ENCODE measurements at regions not wholly inside any gene's neighbourhood (a gene's known extent, or its start where the extent isn't known, plus 50 kb on each side); places are given as distances from the start of the nearest gene placed in this dataset.

DNA sequence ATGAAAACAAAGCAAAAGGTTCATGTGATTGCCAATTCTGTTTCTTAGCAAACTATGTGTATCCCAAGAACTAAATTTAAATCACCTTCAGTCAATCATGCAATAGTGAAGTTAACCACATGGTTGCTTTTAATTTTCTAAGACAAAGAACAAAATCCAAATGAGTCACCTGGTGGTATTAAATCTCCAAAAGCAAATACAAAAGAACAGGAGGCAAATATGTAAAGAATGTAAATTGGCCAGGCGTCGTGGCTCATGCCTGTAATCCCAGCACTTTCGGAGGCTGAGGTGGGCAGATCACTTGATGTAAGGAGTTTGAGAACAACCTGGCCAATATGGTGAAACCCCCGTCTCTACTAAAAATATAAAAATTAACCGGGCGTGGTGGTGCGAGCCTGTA lies 54.2 kb upstream of the PIK3R4 start:
- no peak for DNase-seq (ENCODE audit: low spot score)
- H3K9me3 ChIP-seq (ENCODE audit: low read depth, low read length, poor library complexity, severe bottlenecking), result no peaks in the 10 kb centered on the region
- POLR2A ChIA-PET (ENCODE audit: low non-redundant PET), result no interaction called here
- H3K27ac ChIP-seq (ENCODE audit: low read depth, low read length, poor library complexity, severe bottlenecking), result no peak overlapping the region
- peaks cover 11% of the 10 kb centered on the region for H3K27me3 ChIP-seq (replicated peaks; ENCODE audit: insufficient read depth, low read depth, low read length, poor library complexity)
- CTCF ChIA-PET, result no interaction called here
- TF ChIP-seq, protein P1, sequence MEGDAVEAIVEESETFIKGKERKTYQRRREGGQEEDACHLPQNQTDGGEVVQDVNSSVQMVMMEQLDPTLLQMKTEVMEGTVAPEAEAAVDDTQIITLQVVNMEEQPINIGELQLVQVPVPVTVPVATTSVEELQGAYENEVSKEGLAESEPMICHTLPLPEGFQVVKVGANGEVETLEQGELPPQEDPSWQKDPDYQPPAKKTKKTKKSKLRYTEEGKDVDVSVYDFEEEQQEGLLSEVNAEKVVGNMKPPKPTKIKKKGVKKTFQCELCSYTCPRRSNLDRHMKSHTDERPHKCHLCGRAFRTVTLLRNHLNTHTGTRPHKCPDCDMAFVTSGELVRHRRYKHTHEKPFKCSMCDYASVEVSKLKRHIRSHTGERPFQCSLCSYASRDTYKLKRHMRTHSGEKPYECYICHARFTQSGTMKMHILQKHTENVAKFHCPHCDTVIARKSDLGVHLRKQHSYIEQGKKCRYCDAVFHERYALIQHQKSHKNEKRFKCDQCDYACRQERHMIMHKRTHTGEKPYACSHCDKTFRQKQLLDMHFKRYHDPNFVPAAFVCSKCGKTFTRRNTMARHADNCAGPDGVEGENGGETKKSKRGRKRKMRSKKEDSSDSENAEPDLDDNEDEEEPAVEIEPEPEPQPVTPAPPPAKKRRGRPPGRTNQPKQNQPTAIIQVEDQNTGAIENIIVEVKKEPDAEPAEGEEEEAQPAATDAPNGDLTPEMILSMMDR (conservative IDR thresholded peaks at IDR 0.05; ENCODE audit: low read depth, low read length), result no peak
- no peak for TF ChIP-seq EZH2 (IDR thresholded peaks at IDR 0.05; ENCODE audit: borderline replicate concordance, low read depth, low read length, poor library complexity, severe bottlenecking)
- H3K4me1 ChIP-seq (ENCODE audit: insufficient read depth, low read length, poor library complexity, severe bottlenecking), result no peaks in the 10 kb centered on the region
- H3K36me3 ChIP-seq (ENCODE audit: insufficient read depth, low read length, poor library complexity, severe bottlenecking), result no peaks in the 10 kb centered on the region
- H3K4me3 ChIP-seq (ENCODE audit: low read depth, low read length, poor library complexity, severe bottlenecking), result no peak overlapping the region
- no TSS peak for BruUV-seq (replicated peaks)
- intact Hi-C loops (cut with micrococcal nuclease; ENCODE audit: unreplicated experiment), result no loop called here

DNA sequence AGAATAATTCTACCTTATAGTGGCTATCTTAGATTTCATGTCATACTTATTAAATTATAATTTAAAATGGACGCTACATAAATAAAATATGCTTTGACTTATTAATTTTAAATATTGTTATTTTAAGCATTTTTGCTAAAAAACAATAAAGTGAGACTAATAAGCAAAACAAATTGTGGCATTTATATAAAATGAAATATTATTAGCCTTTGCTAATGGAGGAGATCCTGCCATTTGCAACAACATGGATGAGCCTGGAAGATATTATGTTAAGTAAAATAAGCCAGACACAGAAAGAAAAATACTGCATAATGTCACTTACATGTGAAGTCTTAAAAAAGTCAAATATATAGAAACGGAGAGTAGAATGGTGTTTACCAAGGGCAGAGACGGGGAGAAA lies 54.8 kb upstream of the PIK3R4 start:
- no peak for DNase-seq (ENCODE audit: low spot score)
- Histone ChIP-seq H3K36me3 (ENCODE audit: insufficient read depth, low read length, poor library complexity, severe bottlenecking) (no peaks in the 10 kb centered on the region), H3K4me1 (ENCODE audit: insufficient read depth, low read length, poor library complexity, severe bottlenecking) (no peaks in the 10 kb centered on the region), H3K4me3 (ENCODE audit: low read depth, low read length, poor library complexity, severe bottlenecking) (no peak overlapping the region), H3K27ac (ENCODE audit: low read depth, low read length, poor library complexity, severe bottlenecking) (no peak overlapping the region), H3K27me3 (replicated peaks; ENCODE audit: insufficient read depth, low read depth, low read length, poor library complexity) (peaks cover 11% of the 10 kb centered on the region), H3K9me3 (ENCODE audit: low read depth, low read length, poor library complexity, severe bottlenecking) (no peaks in the 10 kb centered on the region)
- intact Hi-C loops (cut with micrococcal nuclease; ENCODE audit: unreplicated experiment), result no loop called here
- POLR2A ChIA-PET (ENCODE audit: low non-redundant PET), result no interaction called here
- BruUV-seq (replicated peaks), result no TSS peak
- CTCF ChIA-PET, result no interaction called here
- no peak for TF ChIP-seq EZH2 (IDR thresholded peaks at IDR 0.05; ENCODE audit: borderline replicate concordance, low read depth, low read length, poor library complexity, severe bottlenecking)
- TF ChIP-seq, protein P1 (conservative IDR thresholded peaks at IDR 0.05; ENCODE audit: low read depth, low read length), result no peak

- Histone ChIP-seq H3K4me1 (ENCODE audit: insufficient read depth, low read length, poor library complexity, severe bottlenecking) (no peaks in the 10 kb centered on the region), H3K9me3 (ENCODE audit: low read depth, low read length, poor library complexity, severe bottlenecking) (no peaks in the 10 kb centered on the region), H3K36me3 (ENCODE audit: insufficient read depth, low read length, poor library complexity, severe bottlenecking) (no peaks in the 10 kb centered on the region), H3K27me3 (replicated peaks; ENCODE audit: insufficient read depth, low read depth, low read length, poor library complexity) (no peaks in the 10 kb centered on the region), H3K27ac (ENCODE audit: low read depth, low read length, poor library complexity, severe bottlenecking) (no peak overlapping the region), H3K4me3 (ENCODE audit: low read depth, low read length, poor library complexity, severe bottlenecking) (no peak overlapping the region)
- intact Hi-C loops (cut with micrococcal nuclease; ENCODE audit: unreplicated experiment), result no loop called here
- POLR2A ChIA-PET (ENCODE audit: low non-redundant PET), result no interaction called here
- no peak for DNase-seq (ENCODE audit: low spot score)
- CTCF ChIA-PET, result no interaction called here
- TF ChIP-seq EZH2 (IDR thresholded peaks at IDR 0.05; ENCODE audit: borderline replicate concordance, low read depth, low read length, poor library complexity, severe bottlenecking), result no peak
- TF ChIP-seq, protein P1 (conservative IDR thresholded peaks at IDR 0.05; ENCODE audit: low read depth, low read length), result no peak
- BruUV-seq (replicated peaks), result no TSS peak
Measured at GRCh38 chr3:130811557-130811956, 64.9 kb upstream of the PIK3R4 start.
